WTC11 (cell line): ENCODE measurements at regions not wholly inside any gene's neighbourhood (a gene's known extent, or its start where the extent isn't known, plus 50 kb on each side); places are given as distances from the start of the nearest gene placed in this dataset.

ENCODE experiments used
- ATAC-seq: fragments of 200-7000 bp; cut with Tn5 transposase; 2 replicates; pipeline ENCODE4 v1.10.0; 2021; ENCODE audit warnings: mild to moderate bottlenecking, moderate library complexity
- CTCF ChIA-PET: fragments of 300-600 bp; sonication (Branson Sonifier 250); formaldehyde crosslinking; loops from one replicate; lab custom pipeline; 2021; ENCODE audit warnings: antibody characterized with exemption; lab: Charles Lee
- POLR2A ChIA-PET: fragments of 350-600 bp; sonication (Branson Sonifier 250); formaldehyde crosslinking; loops from one replicate; lab custom pipeline; 2021; ENCODE audit warnings: antibody characterized with exemption; lab: Charles Lee
- DNase-seq: peaks from one replicate; pipeline ENCODE4 v3.0.0; 2021; ENCODE audit warnings: low spot score
- H3K27ac Mint-ChIP-seq: 2 replicates; pipeline ENCODE4 v1.8.0; 2021; ENCODE audit warnings: mixed read lengths
- H3K27me3 Mint-ChIP-seq: 2 replicates; pipeline ENCODE4 v1.8.0; 2021; ENCODE audit warnings: low read depth, mild to moderate bottlenecking, moderate library complexity, mixed read lengths
- H3K36me3 Mint-ChIP-seq: 2 replicates; pipeline ENCODE4 v1.8.0; 2021; ENCODE audit warnings: mixed read lengths
- H3K4me1 Mint-ChIP-seq: 2 replicates; pipeline ENCODE4 v1.8.0; 2022; ENCODE audit warnings: mixed read lengths
- H3K4me3 Mint-ChIP-seq: 2 replicates; pipeline ENCODE4 v1.8.0; 2021; ENCODE audit warnings: mild to moderate bottlenecking, moderate library complexity, mixed read lengths
- H3K9me3 Mint-ChIP-seq: 2 replicates; pipeline ENCODE4 v1.8.0; 2021; ENCODE audit warnings: mixed read lengths
- CBFB ChIP-seq: sonication (generic); formaldehyde crosslinking; IDR thresholded peaks from 2 replicates; pipeline ENCODE4 v1.8.1; 2022; ENCODE audit warnings: mild to moderate bottlenecking, low read depth, missing genetic modification reagents
- GTF2I ChIP-seq: fragments of 250-450 bp; sonication (Bioruptor Pico); conservative IDR thresholded peaks from 2 replicates; pipeline ENCODE4 v1.4.0; 2021; ENCODE audit warnings: mild to moderate bottlenecking
- IRF2 ChIP-seq: sonication (generic); formaldehyde crosslinking; IDR thresholded peaks from 2 replicates; pipeline ENCODE4 v1.8.0; 2022; ENCODE audit warnings: low read depth, missing genetic modification reagents, borderline replicate concordance
- JAZF1 ChIP-seq: fragments of 250-450 bp; sonication (Bioruptor Pico); IDR thresholded peaks from 2 replicates; pipeline ENCODE4 v1.9.0; 2021; ENCODE audit warnings: moderate library complexity, mild to moderate bottlenecking, inconsistent platforms
- MXD4 ChIP-seq: fragments of 250-450 bp; sonication (Bioruptor Pico); IDR thresholded peaks from 2 replicates; pipeline ENCODE4 v1.8.0; 2021; ENCODE audit warnings: mild to moderate bottlenecking, moderate library complexity, borderline replicate concordance
- NR1H2 ChIP-seq: sonication (generic); formaldehyde crosslinking; IDR thresholded peaks from 2 replicates; pipeline ENCODE4 v1.9.0; 2021; ENCODE audit warnings: mild to moderate bottlenecking, moderate library complexity, missing genetic modification reagents
- RELA ChIP-seq: sonication (generic); formaldehyde crosslinking; IDR thresholded peaks from 2 replicates; pipeline ENCODE4 v1.8.1; 2022; ENCODE audit warnings: missing genetic modification reagents, mild to moderate bottlenecking, borderline replicate concordance
- SMAD3 ChIP-seq: sonication (generic); formaldehyde crosslinking; IDR thresholded peaks from 2 replicates; pipeline ENCODE4 v1.8.0; 2022; ENCODE audit warnings: missing genetic modification reagents, mild to moderate bottlenecking, borderline replicate concordance
- SOX15 ChIP-seq: fragments of 250-450 bp; sonication (Bioruptor Pico); IDR thresholded peaks from 2 replicates; pipeline ENCODE4 v1.9.0; 2021; ENCODE audit warnings: mild to moderate bottlenecking
- TEAD1 ChIP-seq: sonication (generic); formaldehyde crosslinking; IDR thresholded peaks from 2 replicates; pipeline ENCODE4 v1.8.0; 2022; ENCODE audit warnings: mild to moderate bottlenecking, missing genetic modification reagents
- ZNF121 ChIP-seq: sonication (generic); formaldehyde crosslinking; IDR thresholded peaks from 2 replicates; pipeline ENCODE4 v1.8.0; 2023; ENCODE audit warnings: missing genetic modification reagents
- ZNF232 ChIP-seq: sonication (generic); formaldehyde crosslinking; IDR thresholded peaks from 2 replicates; pipeline ENCODE4 v1.8.0; 2022; ENCODE audit warnings: mild to moderate bottlenecking, missing genetic modification reagents
- ZNF423 ChIP-seq: fragments of 250-450 bp; sonication (Bioruptor Pico); IDR thresholded peaks from 2 replicates; pipeline ENCODE4 v2.1.2; 2022; ENCODE audit warnings: mild to moderate bottlenecking, moderate library complexity
- ZNF671 ChIP-seq: fragments of 250-450 bp; sonication (Bioruptor Pico); IDR thresholded peaks from 2 replicates; pipeline ENCODE4 v1.8.0; 2021; ENCODE audit warnings: mild to moderate bottlenecking
- TF ChIP-seq, protein P1 (sequence below): fragments of 250-450 bp; sonication (Bioruptor Pico); IDR thresholded peaks from 2 replicates; pipeline ENCODE4 v1.9.0; 2021; ENCODE audit warnings: mild to moderate bottlenecking, borderline replicate concordance
- TF ChIP-seq, protein P2 (sequence below): sonication (generic); formaldehyde crosslinking; IDR thresholded peaks from 2 replicates; pipeline ENCODE4 v1.8.0; 2022; ENCODE audit warnings: mild to moderate bottlenecking, missing genetic modification reagents
- TF ChIP-seq, protein P3 (sequence below): fragments of 250-450 bp; sonication (Bioruptor Pico); IDR thresholded peaks from 2 replicates; pipeline ENCODE4 v2.1.2; 2022; ENCODE audit warnings: mild to moderate bottlenecking, moderate library complexity
- TF ChIP-seq, protein P4 (sequence below): sonication (generic); formaldehyde crosslinking; IDR thresholded peaks from 2 replicates; pipeline ENCODE4 v1.8.1; 2023; ENCODE audit warnings: mild to moderate bottlenecking, missing genetic modification reagents
- TF ChIP-seq, protein P5 (sequence below): sonication (generic); formaldehyde crosslinking; IDR thresholded peaks from 2 replicates; pipeline ENCODE4 v1.8.1; 2022; ENCODE audit warnings: mild to moderate bottlenecking, moderate library complexity, missing genetic modification reagents
- TF ChIP-seq, protein P6 (sequence below): sonication (generic); formaldehyde crosslinking; IDR thresholded peaks from 2 replicates; pipeline ENCODE4 v1.8.1; 2022; ENCODE audit warnings: mild to moderate bottlenecking, missing genetic modification reagents, moderate library complexity, borderline replicate concordance

DNA sequence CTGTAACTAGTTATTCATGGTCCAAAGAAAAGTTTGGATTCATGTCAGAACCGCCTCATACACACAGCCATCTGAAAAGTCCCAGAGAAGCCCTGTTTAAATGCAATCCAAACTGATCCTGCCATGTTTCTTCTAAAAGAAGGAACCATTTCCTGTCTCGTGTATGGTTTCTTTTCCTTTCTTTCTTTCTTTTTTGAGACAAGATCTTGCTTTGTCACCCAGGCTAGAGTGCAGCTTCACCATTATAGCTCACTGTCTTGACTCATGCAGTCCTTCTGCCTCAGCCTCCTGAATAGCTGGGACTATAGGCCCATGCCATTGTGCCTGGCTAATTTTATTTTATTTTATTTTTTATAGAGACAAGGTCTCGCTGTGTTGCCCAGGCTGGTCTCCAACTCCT lies 77.4 kb upstream of the NSMCE3 start (continued):
- TF ChIP-seq, protein P1, sequence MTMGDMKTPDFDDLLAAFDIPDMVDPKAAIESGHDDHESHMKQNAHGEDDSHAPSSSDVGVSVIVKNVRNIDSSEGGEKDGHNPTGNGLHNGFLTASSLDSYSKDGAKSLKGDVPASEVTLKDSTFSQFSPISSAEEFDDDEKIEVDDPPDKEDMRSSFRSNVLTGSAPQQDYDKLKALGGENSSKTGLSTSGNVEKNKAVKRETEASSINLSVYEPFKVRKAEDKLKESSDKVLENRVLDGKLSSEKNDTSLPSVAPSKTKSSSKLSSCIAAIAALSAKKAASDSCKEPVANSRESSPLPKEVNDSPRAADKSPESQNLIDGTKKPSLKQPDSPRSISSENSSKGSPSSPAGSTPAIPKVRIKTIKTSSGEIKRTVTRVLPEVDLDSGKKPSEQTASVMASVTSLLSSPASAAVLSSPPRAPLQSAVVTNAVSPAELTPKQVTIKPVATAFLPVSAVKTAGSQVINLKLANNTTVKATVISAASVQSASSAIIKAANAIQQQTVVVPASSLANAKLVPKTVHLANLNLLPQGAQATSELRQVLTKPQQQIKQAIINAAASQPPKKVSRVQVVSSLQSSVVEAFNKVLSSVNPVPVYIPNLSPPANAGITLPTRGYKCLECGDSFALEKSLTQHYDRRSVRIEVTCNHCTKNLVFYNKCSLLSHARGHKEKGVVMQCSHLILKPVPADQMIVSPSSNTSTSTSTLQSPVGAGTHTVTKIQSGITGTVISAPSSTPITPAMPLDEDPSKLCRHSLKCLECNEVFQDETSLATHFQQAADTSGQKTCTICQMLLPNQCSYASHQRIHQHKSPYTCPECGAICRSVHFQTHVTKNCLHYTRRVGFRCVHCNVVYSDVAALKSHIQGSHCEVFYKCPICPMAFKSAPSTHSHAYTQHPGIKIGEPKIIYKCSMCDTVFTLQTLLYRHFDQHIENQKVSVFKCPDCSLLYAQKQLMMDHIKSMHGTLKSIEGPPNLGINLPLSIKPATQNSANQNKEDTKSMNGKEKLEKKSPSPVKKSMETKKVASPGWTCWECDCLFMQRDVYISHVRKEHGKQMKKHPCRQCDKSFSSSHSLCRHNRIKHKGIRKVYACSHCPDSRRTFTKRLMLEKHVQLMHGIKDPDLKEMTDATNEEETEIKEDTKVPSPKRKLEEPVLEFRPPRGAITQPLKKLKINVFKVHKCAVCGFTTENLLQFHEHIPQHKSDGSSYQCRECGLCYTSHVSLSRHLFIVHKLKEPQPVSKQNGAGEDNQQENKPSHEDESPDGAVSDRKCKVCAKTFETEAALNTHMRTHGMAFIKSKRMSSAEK (CRISPR knock-in tag) = no peak
- TF ChIP-seq IRF2 (CRISPR knock-in tag) (no peak), ZNF671 (CRISPR knock-in tag) (no peak), CBFB (no peak), SOX15 (CRISPR knock-in tag) (no peak)
- TF ChIP-seq, protein P2, sequence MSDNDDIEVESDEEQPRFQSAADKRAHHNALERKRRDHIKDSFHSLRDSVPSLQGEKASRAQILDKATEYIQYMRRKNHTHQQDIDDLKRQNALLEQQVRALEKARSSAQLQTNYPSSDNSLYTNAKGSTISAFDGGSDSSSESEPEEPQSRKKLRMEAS (CRISPR knock-in tag) = no peak

DNA sequence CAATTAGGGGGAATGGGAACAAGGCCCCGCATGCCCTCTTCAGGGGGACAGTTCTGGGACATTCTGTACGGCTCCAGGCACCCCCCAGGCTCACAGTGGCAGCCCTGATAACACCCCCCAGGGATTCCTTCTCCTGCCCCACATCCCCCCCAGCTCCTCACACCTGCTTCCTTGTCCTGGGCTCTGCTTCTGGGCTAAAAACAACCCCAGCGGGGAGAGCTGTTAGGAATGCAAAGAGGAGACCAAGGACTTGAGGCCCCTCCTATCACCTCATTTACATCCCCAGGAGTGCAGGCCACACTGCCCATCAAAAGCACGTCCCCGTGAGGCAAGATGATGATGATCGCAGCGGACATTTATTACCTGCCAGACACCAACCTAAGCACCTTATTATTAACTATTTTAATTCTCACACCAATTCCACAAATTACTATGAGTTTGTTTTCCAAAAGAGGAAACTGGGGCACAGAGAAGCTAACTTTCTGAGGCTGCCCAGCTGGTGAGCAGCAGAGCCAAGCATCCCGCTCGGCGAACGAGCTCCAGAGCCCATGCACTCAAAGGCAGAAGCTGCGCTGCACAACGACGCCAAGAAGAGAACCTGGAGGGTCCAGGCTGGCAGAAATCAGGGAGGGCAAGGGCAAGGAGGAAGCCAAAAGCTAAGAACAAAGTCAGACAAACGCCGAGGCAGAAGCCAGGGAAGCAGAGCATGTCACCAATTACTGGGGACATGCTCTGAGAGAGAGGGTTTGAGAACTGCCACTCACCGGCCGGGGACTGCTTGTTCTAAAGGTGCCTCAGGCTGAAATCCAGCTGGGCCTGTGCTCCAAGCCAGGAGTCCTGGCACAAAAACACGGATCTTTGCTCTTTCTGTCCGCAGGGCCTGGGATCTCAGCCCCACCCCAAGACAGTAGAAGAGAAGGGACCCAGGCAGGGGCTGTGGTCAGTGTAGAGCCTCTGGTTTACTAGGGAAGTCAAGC lies 76.2 kb upstream of the NSMCE3 start:
- H3K9me3 Mint-ChIP-seq = no peaks in the 10 kb centered on the region
- peak; percentile 91 for ATAC-seq
- POLR2A ChIA-PET = interaction anchor here (0.6 kb wide), 1 partner anchor 14 kb away, joined by 4 read pairs; no protein-coding TSS in a partner anchor
- H3K4me3 Mint-ChIP-seq = peak overlapping the region; percentile 63
- H3K4me1 Mint-ChIP-seq = peaks cover 74% of the 10 kb centered on the region
- no peaks in the 10 kb centered on the region for H3K36me3 Mint-ChIP-seq
- CTCF ChIA-PET = interaction anchor here (0.6 to 3.1 kb wide), 14 partner anchors 15 to 580 kb away, joined by 3 to 39 read pairs (median 3); no protein-coding TSS in a partner anchor
- H3K27ac Mint-ChIP-seq = peak overlapping the region; percentile 88
- H3K27me3 Mint-ChIP-seq = no peaks in the 10 kb centered on the region
- DNase-seq = peak; percentile 74
- TF ChIP-seq ZNF423 (CRISPR knock-in tag) (0 out of 2 replicates have a peak, but pooled peaks have one; percentile 25), ZNF671 (CRISPR knock-in tag) (no peak), TEAD1 (CRISPR knock-in tag) (no peak)

DNA sequence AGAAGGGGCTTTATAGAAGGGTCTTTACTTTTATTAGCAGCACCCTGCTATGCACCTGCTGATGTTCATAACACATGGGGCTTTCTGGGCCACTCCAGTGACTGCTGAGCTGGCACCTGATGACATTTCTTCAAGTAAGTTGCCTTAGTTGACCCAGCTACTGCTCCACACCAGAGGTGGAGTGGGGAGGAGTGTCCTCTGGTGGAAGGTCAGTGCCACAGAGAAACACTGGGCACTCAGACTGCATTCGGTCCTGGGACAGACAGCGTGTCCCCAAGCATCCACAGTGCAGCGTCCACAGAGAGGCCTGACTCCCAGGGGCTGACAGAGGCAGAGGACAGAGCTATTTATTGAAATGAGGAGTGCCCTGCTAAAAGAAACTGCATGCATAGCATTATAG lies 74.9 kb upstream of the NSMCE3 start:
- ChIA-PET CTCF (interaction anchor here (0.7 to 3.1 kb wide), 4 partner anchors 204 to 730 kb away, joined by 3 to 39 read pairs (median 8); no protein-coding TSS in a partner anchor), POLR2A (no interaction called here)
- no peaks in the 10 kb centered on the region for H3K9me3 Mint-ChIP-seq
- no peak for ATAC-seq
- peaks cover 77% of the 10 kb centered on the region for H3K4me1 Mint-ChIP-seq
- no peak for DNase-seq
- H3K36me3 Mint-ChIP-seq = no peaks in the 10 kb centered on the region
- no peak overlapping the region for H3K4me3 Mint-ChIP-seq
- no peak overlapping the region for H3K27ac Mint-ChIP-seq
- no peaks in the 10 kb centered on the region for H3K27me3 Mint-ChIP-seq
- TF ChIP-seq SMAD3 (CRISPR knock-in tag) = no peak
- TF ChIP-seq RELA (CRISPR knock-in tag) = no peak
- no peak for TF ChIP-seq MXD4
- TF ChIP-seq JAZF1 (CRISPR knock-in tag) = no peak
- no peak for TF ChIP-seq ZNF121 (CRISPR knock-in tag)
- TF ChIP-seq ZNF232 (CRISPR knock-in tag) = no peak
- TF ChIP-seq, protein P3, sequence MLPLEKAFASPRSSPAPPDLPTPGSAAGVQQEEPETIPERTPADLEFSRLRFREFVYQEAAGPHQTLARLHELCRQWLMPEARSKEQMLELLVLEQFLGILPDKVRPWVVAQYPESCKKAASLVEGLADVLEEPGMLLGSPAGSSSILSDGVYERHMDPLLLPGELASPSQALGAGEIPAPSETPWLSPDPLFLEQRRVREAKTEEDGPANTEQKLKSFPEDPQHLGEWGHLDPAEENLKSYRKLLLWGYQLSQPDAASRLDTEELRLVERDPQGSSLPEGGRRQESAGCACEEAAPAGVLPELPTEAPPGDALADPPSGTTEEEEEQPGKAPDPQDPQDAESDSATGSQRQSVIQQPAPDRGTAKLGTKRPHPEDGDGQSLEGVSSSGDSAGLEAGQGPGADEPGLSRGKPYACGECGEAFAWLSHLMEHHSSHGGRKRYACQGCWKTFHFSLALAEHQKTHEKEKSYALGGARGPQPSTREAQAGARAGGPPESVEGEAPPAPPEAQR (CRISPR knock-in tag) = no peak
- no peak for TF ChIP-seq SOX15 (CRISPR knock-in tag)
- TF ChIP-seq, protein P4, sequence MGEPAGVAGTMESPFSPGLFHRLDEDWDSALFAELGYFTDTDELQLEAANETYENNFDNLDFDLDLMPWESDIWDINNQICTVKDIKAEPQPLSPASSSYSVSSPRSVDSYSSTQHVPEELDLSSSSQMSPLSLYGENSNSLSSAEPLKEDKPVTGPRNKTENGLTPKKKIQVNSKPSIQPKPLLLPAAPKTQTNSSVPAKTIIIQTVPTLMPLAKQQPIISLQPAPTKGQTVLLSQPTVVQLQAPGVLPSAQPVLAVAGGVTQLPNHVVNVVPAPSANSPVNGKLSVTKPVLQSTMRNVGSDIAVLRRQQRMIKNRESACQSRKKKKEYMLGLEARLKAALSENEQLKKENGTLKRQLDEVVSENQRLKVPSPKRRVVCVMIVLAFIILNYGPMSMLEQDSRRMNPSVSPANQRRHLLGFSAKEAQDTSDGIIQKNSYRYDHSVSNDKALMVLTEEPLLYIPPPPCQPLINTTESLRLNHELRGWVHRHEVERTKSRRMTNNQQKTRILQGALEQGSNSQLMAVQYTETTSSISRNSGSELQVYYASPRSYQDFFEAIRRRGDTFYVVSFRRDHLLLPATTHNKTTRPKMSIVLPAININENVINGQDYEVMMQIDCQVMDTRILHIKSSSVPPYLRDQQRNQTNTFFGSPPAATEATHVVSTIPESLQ (CRISPR knock-in tag) = no peak
- TF ChIP-seq NR1H2 (CRISPR knock-in tag) = no peak
- no peak for TF ChIP-seq GTF2I
- TF ChIP-seq, protein P5, sequence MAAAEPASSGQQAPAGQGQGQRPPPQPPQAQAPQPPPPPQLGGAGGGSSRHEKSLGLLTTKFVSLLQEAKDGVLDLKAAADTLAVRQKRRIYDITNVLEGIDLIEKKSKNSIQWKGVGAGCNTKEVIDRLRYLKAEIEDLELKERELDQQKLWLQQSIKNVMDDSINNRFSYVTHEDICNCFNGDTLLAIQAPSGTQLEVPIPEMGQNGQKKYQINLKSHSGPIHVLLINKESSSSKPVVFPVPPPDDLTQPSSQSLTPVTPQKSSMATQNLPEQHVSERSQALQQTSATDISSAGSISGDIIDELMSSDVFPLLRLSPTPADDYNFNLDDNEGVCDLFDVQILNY = no peak
- TF ChIP-seq, protein P6, sequence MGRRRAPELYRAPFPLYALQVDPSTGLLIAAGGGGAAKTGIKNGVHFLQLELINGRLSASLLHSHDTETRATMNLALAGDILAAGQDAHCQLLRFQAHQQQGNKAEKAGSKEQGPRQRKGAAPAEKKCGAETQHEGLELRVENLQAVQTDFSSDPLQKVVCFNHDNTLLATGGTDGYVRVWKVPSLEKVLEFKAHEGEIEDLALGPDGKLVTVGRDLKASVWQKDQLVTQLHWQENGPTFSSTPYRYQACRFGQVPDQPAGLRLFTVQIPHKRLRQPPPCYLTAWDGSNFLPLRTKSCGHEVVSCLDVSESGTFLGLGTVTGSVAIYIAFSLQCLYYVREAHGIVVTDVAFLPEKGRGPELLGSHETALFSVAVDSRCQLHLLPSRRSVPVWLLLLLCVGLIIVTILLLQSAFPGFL = no peak
